HepG2 (cell line): ENCODE measurements at regions not wholly inside any gene's neighbourhood (a gene's known extent, or its start where the extent isn't known, plus 50 kb on each side); places are given as distances from the start of the nearest gene placed in this dataset.

Experiments used
- CTCF ChIP-seq: sonication (generic); formaldehyde crosslinking; IDR thresholded peaks from 2 replicates; pipeline ENCODE4 v1.5.0; 2020; ENCODE audit warnings: mild to moderate bottlenecking, missing genetic modification reagents, moderate library complexity
- MIXL1 ChIP-seq: IDR thresholded peaks from 2 replicates; pipeline ENCODE4 v1.6.1; 2016
- STAG1 ChIP-seq: sonication (generic); formaldehyde crosslinking; IDR thresholded peaks from 2 replicates; pipeline ENCODE4 v1.4.0; 2020; ENCODE audit warnings: missing genetic modification reagents
- TCF12 ChIP-seq, 2 experiments: fragments of 450-650 bp in 1 of 2; sonication (generic) in 1 of 2; formaldehyde crosslinking in 1 of 2; IDR thresholded peaks; 2 replicates each; pipeline versions ENCODE4 v1.6.1 to v1.8.0; 2017 to 2022; ENCODE audit warnings: antibody characterized with exemption in 1 of 2, mild to moderate bottlenecking in 1 of 2, missing genetic modification reagents in 1 of 2, moderate library complexity in 1 of 2
- ZIK1 ChIP-seq: sonication (generic); formaldehyde crosslinking; IDR thresholded peaks from 2 replicates; pipeline ENCODE4 v1.5.0; 2020; ENCODE audit warnings: mild to moderate bottlenecking, low read depth, missing genetic modification reagents, borderline replicate concordance
- TF ChIP-seq, protein P1 (sequence below): IDR thresholded peaks from 2 replicates; pipeline ENCODE4 v1.6.1; 2016
- TF ChIP-seq, protein P2 (sequence below): IDR thresholded peaks from 2 replicates; pipeline ENCODE4 v1.6.1; 2016; ENCODE audit warnings: missing genetic modification reagents, missing compliant biosample characterization
- TF ChIP-seq, protein P3 (sequence below), 2 experiments: sonication (generic) in 1 of 2; formaldehyde crosslinking in 1 of 2; IDR thresholded peaks; 2 replicates each; pipeline versions ENCODE4 v1.5.1 to v1.6.1; 2011 to 2020; ENCODE audit warnings: borderline replicate concordance in 1 of 2, low read depth in 1 of 2, low read length in 1 of 2, mild to moderate bottlenecking in 1 of 2, missing genetic modification reagents in 1 of 2, moderate library complexity in 1 of 2

GRCh38 chr12:114799574-114800487, 115.9 kb upstream of the TBX3 start:
- TF ChIP-seq, protein P1, sequence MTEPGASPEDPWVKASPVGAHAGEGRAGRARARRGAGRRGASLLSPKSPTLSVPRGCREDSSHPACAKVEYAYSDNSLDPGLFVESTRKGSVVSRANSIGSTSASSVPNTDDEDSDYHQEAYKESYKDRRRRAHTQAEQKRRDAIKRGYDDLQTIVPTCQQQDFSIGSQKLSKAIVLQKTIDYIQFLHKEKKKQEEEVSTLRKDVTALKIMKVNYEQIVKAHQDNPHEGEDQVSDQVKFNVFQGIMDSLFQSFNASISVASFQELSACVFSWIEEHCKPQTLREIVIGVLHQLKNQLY (CRISPR knock-in tag): peak; percentile 94
- TF ChIP-seq ZIK1 (CRISPR knock-in tag): peak; percentile 77; the same call in 1 of the 2 replicates
- TF ChIP-seq STAG1 (CRISPR knock-in tag): peak; percentile 54
- peak; percentile 36; the same call in 1 of the 2 replicates for TF ChIP-seq CTCF (CRISPR knock-in tag)
- TF ChIP-seq MIXL1 (CRISPR knock-in tag): peak; percentile 97
- TF ChIP-seq, protein P2, sequence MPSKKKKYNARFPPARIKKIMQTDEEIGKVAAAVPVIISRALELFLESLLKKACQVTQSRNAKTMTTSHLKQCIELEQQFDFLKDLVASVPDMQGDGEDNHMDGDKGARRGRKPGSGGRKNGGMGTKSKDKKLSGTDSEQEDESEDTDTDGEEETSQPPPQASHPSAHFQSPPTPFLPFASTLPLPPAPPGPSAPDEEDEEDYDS (CRISPR knock-in tag): peak; percentile 64
- TF ChIP-seq, protein P3, sequence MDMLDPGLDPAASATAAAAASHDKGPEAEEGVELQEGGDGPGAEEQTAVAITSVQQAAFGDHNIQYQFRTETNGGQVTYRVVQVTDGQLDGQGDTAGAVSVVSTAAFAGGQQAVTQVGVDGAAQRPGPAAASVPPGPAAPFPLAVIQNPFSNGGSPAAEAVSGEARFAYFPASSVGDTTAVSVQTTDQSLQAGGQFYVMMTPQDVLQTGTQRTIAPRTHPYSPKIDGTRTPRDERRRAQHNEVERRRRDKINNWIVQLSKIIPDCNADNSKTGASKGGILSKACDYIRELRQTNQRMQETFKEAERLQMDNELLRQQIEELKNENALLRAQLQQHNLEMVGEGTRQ (IDR thresholded peaks at IDR 0.05; ENCODE audit: low read depth, low read length): no peak
- TF ChIP-seq, protein P3 (CRISPR knock-in tag; IDR thresholded peaks at IDR 0.05; ENCODE audit: borderline replicate concordance): no peak
- no peak for TF ChIP-seq TCF12 (IDR thresholded peaks at IDR 0.05)
- TF ChIP-seq TCF12 (CRISPR knock-in tag; IDR thresholded peaks at IDR 0.05): peak; percentile 99
